HG02884 (cell line): ENCODE measurements at regions not wholly inside any gene's neighbourhood (a gene's known extent, or its start where the extent isn't known, plus 50 kb on each side); places are given as distances from the start of the nearest gene placed in this dataset.
"Not testable (repeated sequence)": the region's sequence is repeated elsewhere in the genome, so short reads cannot be mapped to it uniquely, and the experiment has no call there.

Experiments
- ATAC-seq: cut with Tn5 transposase; IDR thresholded peaks from one replicate; pipeline ENCODE4 v1.9.1; 2021; ENCODE audit warnings: mild to moderate bottlenecking, moderate library complexity; ENCODE audit not compliant: unreplicated experiment

- not testable (repeated sequence) for ATAC-seq
Measured at GRCh38 chr1:83295594-83295993, 703.3 kb downstream of the TTLL7 start.

GRCh38 chr1:83287391-83287790, 711.5 kb downstream of the TTLL7 start:
- ATAC-seq = not testable (repeated sequence)

- ATAC-seq = not testable (repeated sequence)
Measured at GRCh38 chr1:83274656-83275055, 724.3 kb downstream of the TTLL7 start.

GRCh38 chr1:83272484-83272883, 726.4 kb downstream of the TTLL7 start:
- ATAC-seq = not testable (repeated sequence)

GRCh38 chr1:83271834-83272233, 727.1 kb downstream of the TTLL7 start:
- not testable (repeated sequence) for ATAC-seq

GRCh38 chr1:83270801-83271200, 728.1 kb downstream of the TTLL7 start:
- ATAC-seq = not testable (repeated sequence)

- not testable (repeated sequence) for ATAC-seq
Measured at GRCh38 chr1:83263808-83264207, 735.1 kb downstream of the TTLL7 start.

GRCh38 chr1:83251687-83252086, 747.2 kb downstream of the TTLL7 start:
- not testable (repeated sequence) for ATAC-seq

- ATAC-seq = not testable (repeated sequence)
Measured at GRCh38 chr1:83246780-83247179, 752.2 kb downstream of the TTLL7 start.

- ATAC-seq = not testable (repeated sequence)
Measured at GRCh38 chr1:83244832-83245231, 754.1 kb downstream of the TTLL7 start.

- not testable (repeated sequence) for ATAC-seq
Measured at GRCh38 chr1:83239568-83239967, 759.4 kb downstream of the TTLL7 start.

GRCh38 chr1:83238654-83239053, 760.3 kb downstream of the TTLL7 start:
- ATAC-seq = not testable (repeated sequence)

- not testable (repeated sequence) for ATAC-seq
Measured at GRCh38 chr1:83219788-83220187, 779.1 kb downstream of the TTLL7 start.

- ATAC-seq = not testable (repeated sequence)
Measured at GRCh38 chr1:83218036-83218716, 780.8 kb downstream of the TTLL7 start.

- not testable (repeated sequence) for ATAC-seq
Measured at GRCh38 chr1:83214317-83214716, 784.6 kb downstream of the TTLL7 start.

- ATAC-seq = not testable (repeated sequence)
Measured at GRCh38 chr1:83213648-83214047, 785.3 kb downstream of the TTLL7 start.

GRCh38 chr1:83212033-83212432, 786.9 kb downstream of the TTLL7 start:
- not testable (repeated sequence) for ATAC-seq

- not testable (repeated sequence) for ATAC-seq
Measured at GRCh38 chr1:83208540-83208939, 790.4 kb downstream of the TTLL7 start.

GRCh38 chr1:83194610-83195009, 804.3 kb downstream of the TTLL7 start:
- ATAC-seq = not testable (repeated sequence)

GRCh38 chr1:83182033-83182728, 816.8 kb downstream of the TTLL7 start:
- not testable (repeated sequence) for ATAC-seq

GRCh38 chr1:83180621-83181020, 818.3 kb downstream of the TTLL7 start:
- ATAC-seq = not testable (repeated sequence)

GRCh38 chr1:83167634-83168033, 831.3 kb downstream of the TTLL7 start:
- ATAC-seq = not testable (repeated sequence)
